HL-60/S4 treated with phorbol 12-myristate 13-acetate at 8.2 ng/mL for 4 days and 3 days (cell line): ENCODE measurements at regions not wholly inside any gene's neighbourhood (a gene's known extent, or its start where the extent isn't known, plus 50 kb on each side); places are given as distances from the start of the nearest gene placed in this dataset.
"Not testable (repeated sequence)": the region's sequence is repeated elsewhere in the genome, so short reads cannot be mapped to it uniquely, and the experiment has no call there.

Experiments used
- in situ Hi-C: fragments of 300-500 bp; cut with MboI; formaldehyde crosslinking; loops from 2 replicates; pipeline ENCODE4 v1.15.0; 2022; ENCODE audit warnings: low sequenced_read_pairs

DNA sequence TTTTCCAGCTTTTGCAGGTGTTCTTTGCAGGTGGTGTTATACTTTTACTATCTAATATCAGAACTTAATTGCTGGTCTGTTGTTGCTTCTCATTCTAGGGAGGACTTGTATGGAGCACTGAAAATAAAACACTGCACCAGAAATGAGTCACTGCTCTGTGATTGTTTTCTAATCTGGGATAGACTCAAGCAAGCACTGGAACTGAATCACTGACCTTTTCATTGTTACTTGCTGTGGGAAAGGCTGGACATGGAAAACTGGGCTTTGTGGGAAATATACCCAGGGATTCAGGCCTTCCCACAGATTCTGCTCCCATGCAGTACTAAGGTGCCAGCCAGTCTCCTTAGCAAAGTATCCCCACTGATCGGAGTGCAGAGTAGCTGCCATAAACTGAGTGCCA, 470.0 kb upstream of the GCFC2 start:
- in situ Hi-C loops: loop anchor here (25.0 kb wide), 1 partner anchor 432 kb away; no protein-coding TSS in a partner anchor

DNA sequence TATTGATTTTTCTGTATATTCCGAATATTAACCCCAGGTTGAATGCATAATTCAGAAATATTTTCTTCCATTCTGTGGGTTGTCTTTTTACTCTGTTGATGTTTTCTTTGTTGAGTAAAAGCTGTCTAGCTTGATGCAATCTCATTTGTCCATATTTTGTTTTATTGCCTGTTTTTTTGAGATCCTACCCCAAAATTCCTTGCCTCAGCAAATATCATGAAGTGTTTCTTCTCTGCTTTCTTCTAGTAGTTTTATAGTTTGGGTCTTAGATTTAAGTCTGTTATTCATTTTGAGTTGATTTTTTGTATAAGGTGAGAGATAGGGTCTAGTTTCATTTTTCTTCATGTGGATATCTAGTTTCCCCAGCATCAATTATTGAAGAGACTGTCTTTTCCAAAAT, 467.9 kb upstream of the GCFC2 start:
- in situ Hi-C loops: loop anchor here (25.0 kb wide), 1 partner anchor 434 kb away; no protein-coding TSS in a partner anchor

DNA sequence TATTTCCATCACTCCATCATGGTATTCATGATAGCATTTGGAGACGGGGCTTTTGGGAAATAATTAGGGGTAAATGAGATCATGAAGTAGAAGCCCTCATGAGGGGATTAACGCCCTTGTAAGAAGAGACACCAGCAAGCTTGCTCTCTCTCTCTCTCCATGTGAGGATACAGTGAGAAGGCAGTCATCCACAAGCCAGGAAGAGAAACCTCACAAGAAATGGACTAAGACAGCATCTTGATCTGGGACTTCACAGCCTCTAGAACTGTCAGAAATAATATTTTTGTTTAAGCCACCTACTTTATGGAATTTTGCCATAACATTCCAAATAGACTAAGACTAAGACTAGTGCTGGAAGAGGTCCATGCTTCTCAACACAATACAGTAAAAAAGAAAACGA, 464.6 kb upstream of the GCFC2 start:
- in situ Hi-C loops: loop anchor here (25.0 kb wide), 1 partner anchor 437 kb away; no protein-coding TSS in a partner anchor

DNA sequence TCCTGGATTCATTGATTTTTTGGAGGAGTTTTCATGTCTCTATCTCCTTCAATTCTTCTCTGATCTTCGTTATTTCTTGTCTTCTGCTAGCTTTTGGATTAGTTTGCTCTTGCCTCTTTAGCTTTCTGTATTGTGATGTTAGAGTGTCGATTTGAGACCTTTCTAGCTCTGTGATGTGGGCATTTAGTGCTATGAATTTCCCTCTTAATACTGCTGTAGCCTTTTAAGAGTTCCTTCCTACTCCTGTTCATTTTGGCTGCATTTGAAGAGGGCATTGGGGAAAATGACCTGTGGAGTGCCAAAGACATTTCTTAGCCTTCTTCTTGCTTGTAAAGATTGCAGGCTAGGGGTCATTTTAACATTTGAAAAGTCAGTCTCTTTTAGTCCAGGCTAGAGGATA, 463.8 kb upstream of the GCFC2 start:
- in situ Hi-C loops: no loop called here

DNA sequence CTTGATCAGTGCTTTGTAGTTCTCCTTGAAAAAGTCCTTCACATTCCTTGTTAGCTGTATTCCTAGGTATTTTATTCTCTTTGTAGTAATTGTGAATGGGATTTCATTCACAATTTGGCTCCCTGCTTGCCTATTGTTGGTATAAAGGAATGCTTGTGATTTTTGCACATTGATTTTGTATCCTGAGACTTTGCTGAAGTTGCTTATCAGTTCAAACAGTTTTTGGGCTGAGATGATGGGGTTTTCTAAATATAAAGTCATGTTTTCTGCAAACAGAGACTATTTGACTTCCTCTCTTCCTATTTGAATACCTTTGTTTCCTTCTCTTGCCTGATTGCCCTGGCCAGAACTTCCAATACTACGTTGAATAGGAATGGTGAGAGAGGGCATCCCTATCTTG, 462.5 kb upstream of the GCFC2 start:
- in situ Hi-C loops: not testable (repeated sequence)

DNA sequence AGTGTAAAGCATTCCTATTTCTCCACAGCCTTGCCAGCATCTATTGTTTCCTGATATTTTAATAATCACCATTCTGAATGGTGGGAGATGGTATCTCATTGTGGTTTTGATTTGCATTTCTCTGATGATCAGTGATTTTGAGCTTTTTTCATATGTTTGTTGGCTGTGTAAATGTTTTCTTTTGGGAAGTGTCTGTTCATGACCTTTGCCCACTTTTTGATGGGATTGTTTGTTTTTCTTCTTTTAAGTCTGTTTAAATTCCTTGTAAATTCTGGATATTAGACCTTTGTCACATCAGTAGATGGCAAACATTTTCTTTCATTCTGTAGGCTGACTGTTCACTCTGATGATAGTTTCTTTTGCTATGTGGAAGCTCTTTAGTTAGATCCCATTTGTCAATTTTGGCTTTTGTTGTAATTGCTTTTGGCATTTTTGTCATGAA, 461.5 kb upstream of the GCFC2 start:
- in situ Hi-C loops: not testable (repeated sequence)

DNA sequence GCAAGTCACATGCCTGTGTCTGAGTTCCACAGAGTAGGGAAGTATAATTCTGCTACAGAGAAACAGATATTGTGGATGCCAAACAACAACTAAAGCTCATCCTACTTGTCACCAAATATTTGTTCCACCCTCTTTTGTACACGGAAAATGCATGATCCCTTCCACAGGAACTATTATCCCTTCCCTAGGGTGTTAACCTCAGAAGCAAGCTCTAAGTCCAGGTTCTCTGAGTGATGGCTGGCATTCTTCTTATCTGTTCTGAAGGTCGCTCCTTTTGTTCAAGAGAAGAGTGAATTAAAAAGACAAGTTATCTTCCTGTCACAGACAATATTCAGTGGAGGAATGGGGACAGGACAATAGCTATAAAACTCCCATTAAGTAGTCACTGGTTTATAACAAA, 460.1 kb upstream of the GCFC2 start:
- in situ Hi-C loops: no loop called here

DNA sequence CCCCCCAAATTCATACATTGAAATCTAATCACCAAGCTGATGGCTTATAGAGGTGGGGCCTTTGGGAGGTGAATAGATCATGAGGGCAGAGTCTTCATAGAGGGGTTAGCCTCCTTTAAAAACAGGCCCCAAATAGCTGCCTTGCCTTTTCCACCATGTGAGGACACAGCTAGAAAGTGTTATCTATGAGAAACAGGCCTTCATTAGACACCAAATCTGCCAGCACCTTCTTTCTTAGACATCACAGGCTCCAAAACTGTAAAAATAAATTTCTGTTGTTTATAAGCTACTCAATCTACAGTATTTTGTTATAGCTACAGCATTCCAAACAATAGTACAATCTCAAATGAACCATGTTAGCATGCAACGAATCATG, 459.3 kb upstream of the GCFC2 start:
- in situ Hi-C loops: no loop called here

DNA sequence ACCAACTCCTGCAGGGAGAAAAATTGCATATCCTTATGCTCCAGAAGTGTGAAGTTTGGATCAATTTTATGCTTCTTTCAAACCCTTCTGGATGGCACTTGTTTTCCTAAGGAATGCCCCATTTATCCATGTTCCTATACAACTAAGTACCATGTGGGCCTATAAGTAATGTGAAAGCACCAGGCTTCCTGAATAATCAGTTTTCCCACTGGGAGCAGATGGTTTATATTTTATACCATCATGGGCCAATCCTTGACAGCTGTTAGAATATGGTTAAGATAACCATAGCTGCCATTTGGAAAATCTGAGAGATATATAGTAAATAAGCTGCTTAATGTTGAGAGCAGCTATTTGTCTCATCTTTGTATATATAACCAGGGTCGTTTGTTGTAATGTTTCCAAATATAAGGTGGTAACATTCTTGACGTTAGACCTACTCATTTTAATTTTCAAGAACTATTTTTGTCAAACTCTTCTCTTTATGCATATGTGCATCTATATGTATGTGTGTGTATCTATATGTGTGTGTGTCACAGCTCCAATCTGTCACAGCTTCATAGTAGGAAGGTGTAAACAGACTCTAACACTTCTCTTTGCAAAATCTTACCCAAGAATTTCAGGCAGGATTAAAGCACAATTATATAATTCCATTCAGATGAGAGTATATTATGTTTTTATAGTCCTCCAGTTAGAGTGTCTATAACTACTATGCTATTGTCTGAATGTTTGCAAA, 458.7 kb upstream of the GCFC2 start:
- in situ Hi-C loops: no loop called here

DNA sequence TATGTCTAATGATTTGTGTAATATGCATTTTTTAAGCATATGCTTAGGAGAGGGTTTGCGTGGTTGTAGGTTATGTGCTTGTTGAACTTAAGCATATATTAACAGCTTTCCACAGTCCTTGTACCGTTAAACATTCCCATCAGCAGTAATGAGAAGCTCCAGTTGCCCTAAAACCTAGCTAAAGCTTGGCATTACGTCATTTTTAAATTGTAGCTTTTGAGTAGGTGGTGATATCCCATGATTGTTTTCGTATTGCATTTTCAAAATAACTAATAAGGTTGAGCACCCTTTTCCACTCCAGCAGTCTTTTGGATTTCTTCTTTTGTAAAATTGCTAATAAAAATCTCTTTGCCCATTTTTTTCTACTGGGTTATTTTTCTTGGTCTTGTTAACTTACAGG, 453.1 kb upstream of the GCFC2 start:
- in situ Hi-C loops: no loop called here

DNA sequence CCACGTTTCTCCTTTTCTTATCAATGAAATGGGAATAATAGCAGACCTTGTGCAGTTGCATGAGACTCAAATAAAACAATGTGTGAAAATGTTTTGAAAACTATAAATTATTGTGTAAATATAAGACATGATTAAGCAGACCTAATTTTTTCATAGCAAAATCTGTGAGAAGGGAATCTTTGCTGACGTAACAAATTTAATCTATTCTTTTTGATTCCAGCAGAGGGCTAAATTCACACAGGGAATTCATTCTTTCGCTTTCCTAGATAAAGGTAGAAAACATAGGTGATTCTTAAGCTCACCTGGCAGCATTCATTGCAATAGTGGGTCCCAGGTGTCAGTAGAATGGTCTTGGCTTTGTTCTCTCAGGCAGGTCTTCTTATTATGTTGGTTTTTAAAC, 450.0 kb upstream of the GCFC2 start:
- in situ Hi-C loops: no loop called here

DNA sequence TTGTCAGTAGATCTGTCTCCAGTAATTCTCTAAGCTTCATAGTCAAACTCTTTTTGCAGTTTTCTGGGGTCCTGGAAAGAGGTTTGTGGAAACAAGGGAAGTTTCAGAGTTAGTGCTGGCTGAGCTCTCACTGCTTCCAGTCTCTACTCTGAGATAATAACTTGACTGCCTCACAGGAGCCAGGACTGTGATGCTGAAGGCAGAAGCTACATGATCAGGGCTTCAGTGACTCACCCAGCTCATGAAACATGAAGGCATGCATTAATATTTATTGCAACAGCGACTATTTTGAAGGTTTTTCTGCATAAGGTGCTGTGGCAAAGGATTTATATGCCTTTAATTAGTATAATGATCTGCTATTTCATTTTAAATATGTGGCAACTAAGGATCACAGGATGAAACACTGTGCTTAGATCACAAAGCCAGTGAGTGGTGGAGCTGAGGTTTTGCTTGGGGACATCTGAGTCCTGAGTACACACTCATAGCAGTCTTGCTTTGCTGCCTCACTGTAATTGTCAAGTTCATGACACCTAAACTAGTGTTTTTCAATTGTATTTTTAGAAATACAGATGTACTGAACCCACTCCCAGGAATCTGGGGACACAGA, 448.4 kb upstream of the GCFC2 start:
- in situ Hi-C loops: no loop called here

DNA sequence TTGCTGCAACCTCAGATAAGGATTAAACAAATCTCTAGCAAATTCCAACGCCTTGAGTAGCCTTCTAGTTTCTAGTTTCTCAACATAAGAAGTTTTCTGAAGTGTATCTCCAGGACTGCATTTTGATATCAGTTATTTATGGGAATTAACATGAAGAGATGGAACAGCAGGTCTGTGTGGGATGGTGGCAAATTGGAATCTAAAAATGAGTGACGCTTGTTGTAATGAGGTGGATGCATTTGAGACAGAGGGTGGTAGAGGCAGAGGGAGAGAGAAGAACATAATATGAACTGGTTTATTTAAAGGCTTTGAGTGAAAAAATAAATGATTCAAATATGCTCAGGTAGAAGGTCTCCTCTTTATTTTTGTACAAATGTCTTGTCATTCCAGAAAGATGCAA, 446.8 kb upstream of the GCFC2 start:
- in situ Hi-C loops: no loop called here

DNA sequence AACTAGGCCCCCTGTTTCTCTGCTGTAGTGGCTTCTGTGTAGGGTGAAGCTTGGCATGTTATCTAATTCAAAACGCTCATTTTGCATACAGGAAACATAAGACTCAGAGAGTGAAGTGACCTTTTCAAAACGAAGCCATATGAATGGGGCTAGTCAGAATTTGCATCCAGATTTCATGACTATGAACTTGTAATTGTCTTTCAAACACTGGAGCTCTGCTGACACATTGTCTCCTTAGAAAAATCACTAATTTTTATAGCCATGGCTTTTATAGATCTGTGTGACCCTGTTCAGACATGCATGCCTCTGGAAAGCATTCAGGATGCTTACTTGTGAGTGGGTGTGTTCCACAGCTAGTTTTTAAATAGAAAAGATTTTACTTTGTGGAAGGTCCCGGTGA, 444.3 kb upstream of the GCFC2 start:
- in situ Hi-C loops: no loop called here

DNA sequence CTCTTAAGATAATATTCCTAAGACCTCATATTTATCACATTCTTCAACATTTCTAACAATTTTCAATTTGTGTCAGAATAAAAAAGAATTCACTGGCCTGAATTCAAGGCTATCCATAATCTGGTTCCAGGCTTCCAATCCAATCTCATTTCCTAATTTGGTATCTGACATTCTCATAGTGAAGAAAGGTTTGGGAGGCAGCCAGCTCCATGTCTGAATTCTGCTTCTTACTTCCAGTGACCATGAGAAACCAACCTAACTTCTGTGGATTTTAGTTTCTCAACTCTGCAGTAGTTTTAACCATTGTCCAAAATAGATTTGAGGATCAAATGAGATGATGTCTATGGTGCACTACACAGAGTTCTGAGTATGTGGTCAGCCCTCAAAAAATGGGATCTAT, 439.1 kb upstream of the GCFC2 start:
- in situ Hi-C loops: no loop called here

DNA sequence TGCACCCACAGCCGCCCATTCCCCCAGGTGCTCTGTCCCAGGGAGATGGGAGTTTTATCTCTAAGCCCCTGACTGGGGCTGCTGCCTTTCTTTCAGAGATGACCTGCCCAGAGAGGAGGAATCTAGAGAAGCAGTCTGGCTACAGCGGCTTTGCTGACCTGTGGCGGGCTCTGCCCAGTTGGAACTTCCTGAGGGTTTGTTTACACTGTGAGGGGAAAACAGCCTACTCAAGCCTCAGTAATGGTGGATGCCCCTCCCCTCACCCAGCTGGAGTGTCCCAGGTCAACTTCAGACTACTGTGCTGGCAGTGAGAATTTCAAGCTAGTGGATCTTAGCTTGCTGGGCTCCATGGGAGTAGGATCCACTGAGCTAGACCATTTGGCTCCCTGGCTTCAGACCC, 428.6 kb upstream of the GCFC2 start:
- in situ Hi-C loops: not testable (repeated sequence)

DNA sequence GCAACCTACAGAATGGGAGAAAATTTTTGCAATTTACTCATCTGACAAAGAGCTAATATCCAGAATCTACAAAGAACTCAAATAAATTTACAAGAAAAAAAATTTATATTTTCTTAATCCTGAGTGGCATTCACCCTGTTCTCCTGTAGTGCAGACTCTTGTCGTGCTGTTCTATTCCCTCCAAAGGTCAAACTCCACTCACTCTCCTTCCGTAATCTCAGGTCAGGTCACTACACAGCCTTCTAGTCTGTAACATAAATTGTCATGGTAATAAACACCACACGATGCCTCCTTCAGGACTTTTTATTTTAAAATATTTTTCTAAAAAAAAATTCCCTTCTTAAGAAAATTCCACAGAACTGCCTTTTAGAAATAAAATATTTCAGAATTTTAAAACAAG, 417.9 kb upstream of the GCFC2 start:
- in situ Hi-C loops: no loop called here

DNA sequence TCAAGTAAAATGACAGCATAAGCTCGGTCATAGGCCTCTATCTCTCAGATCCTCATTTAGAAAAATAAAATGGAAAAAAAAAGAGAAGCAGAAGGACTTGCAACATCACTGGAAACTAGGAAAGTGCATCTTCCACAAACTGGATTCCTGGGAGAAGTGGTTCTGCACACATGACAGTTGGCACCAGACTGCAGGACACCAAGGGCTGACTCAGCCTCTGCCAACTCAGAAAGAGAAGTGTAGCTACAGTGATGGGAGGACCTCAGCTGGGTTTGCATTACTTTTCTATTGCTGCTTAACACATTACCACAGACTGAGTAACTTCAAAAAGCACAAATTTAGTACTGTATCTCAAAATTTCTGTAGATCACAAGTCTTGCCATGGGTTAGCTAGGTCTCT, 409.5 kb upstream of the GCFC2 start:
- in situ Hi-C loops: no loop called here

DNA sequence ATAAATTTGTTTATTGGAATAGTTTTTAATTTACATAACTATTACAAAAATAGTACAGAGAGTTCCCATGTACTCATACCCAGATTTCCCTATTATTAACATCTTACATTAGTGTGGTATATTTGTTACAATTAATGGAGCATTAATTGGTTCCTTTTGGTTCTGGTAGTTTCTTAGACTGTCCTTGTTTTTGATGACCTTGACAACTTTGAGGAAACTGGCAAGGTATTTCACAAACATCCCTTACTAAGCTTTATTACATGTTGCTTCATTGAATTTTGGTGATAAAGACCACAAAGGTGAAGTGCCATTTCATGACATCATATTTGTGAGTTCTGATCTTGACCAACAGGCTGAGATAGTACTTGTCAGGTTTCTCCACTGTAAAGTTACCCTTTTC, 379.0 kb upstream of the GCFC2 start:
- in situ Hi-C loops: no loop called here

DNA sequence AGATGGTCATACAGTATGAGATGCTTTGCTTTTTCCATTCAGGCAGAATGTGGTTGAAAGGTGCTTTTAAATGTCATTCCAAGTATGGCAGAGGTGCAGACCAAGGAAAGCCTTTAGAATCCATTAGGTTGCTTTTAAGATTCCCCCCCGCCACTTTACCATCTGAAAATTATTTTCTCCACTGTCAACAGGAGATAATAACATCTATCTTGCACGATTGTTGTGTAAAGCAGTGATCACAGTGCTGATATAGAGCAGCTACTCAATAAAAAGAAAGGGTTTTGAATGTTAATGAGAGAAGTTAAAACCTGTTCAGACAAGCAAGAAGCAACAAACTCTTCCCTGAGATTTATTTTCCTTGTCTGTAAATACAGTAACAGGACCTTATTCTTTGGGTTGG, 372.5 kb upstream of the GCFC2 start:
- in situ Hi-C loops: no loop called here

DNA sequence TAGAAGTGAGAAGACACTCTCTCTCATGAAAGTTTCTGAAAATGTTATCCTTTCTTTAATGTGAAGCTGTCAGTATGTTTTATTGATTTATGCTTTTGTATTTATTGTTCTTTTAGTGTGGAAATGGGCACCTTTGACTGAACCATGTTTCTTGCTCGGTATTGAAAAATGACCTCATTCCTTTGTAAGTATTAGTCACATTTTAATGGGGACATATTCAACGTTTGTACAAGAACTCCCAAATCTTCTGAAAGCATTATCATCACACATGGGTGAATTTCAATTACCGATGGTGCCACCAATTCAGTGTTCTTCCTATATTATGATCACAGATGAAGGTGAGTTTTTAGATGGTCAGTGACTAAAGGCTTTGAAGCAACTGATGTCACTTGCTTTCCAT, 371.8 kb upstream of the GCFC2 start:
- in situ Hi-C loops: no loop called here

DNA sequence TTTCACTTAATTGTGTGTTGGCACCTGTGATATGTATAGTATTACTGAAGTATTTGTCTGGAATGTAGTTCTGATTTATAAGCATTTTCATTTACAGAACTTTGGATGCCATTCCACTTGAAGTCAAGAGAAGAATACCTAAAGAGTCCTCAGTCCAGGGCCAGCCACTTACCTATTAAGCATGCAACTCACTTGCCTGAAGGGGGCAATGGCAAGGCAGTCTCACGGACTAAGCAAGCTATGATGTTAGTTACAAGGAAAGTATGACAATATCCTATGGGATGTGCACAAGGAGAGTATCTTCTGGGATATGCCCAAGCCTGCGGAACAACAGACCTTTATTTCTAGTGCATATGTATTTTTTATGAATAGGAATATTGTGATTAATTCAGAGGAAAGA, 369.4 kb upstream of the GCFC2 start:
- in situ Hi-C loops: no loop called here

DNA sequence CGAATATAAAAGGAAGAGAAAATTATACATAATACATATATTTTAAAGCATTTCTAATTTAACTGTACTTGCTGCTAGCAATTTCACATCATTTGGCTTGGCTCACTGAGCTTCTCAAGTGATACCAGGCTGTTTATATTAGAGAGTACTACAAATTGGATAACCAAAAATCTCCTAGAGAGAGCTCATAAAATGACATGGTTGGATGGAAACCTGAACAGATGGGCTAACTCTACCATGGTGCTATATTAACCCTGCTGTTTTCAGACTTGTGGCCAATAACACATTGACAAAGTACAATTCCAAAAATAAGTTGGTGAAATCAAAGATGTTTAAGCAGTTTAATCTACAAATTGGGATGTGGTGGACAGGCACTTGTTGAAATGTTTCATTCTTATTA, 364.4 kb upstream of the GCFC2 start:
- in situ Hi-C loops: no loop called here
